Fibroblast of skin of scalp (primary cell): ENCODE measurements at regions not wholly inside any gene's neighbourhood (a gene's known extent, or its start where the extent isn't known, plus 50 kb on each side); places are given as distances from the start of the nearest gene placed in this dataset.

Experiments used
- DNase-seq: peaks from one replicate; pipeline ENCODE4 v3.0.0-alpha.2; 2013

DNA sequence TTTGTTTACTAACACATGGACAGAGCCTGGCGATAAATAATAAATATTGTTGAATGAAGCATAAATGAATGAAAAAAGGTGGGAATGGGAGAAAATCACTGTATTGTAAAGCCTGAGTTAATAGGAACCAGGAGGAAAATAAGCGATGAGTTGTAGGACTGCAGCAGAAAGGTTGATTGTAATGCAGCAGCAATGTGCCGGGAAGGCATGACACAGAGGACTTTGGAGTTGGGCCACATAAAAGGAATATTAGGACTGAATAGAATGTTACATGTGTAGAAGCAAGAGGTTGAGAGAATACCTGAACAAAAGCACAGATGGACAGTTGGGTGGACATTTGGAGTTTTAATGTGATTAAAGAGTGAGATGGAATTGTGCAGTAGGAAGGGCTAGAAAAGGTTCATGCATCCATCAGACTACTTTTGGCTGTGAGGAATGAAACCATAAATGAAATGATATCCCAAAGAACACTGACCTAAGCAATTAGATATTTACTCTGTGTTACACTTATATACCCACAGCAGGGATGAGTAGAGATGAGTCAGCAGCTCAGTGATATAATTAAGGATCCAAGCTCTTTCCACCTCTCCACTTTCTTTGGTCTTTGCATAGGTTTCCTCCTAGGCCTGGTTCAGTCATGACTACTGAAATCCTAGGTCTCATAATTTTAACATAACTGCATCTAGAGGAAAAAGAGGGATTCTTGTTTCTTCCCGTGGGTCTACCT, 55.4 kb downstream of the CCER1 start:
- peak; percentile 67 for DNase-seq

DNA sequence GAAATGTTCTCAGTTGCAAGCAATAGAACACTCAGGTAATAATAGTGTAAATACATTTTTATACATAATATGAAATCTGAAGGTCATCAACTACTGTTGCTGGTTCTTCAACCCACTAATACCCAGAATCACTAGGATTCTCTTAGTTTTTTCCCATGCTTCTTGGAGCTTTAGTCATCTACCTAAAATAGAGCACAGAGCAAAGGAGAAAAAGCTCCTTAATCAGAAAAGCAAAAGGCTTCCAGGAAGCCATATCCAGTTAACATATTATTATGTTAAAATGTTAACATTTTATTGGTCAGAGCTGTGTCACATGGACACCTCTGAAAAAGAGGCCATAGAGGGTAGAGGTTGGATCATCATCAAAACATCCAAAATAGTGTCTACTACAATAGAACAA, 57.0 kb downstream of the CCER1 start:
- DNase-seq: peak; percentile 36

DNA sequence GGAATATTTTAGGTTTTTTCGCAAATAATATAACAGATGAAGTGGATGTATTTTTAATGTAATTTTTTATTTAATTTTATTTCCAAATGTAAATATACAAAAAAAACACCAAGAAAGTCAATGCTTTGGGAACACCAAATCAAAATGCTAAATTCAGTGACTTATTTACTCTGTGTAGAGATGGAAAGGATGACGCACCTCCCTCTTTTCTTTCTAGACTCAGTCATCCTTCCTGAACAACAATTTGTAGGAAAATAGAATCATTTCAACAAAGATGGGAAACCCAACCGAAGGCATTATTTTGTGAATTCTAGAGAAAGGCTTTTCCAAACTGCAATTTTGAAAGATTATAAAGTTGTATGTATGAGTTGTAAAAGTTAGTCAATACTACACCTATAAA, 57.7 kb downstream of the CCER1 start:
- DNase-seq: no peak

DNA sequence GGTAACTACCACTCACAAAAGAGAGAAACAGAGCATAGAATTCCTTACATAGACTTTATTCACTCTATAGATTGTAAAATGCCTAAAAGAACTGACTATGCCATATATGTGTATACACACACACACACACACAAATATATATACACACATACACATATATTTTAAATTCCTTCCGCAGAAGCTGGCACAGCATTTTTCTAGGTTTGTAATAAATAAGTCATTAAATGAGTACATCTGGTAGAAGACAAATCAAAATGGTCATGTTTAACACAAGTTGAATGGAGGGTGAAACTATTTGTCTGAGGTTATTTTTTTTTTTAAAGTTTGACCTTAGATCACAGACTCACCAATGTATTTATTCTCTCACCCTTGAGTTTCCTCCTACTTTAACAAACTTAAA, 58.2 kb downstream of the CCER1 start:
- peak; percentile 32 for DNase-seq

DNA sequence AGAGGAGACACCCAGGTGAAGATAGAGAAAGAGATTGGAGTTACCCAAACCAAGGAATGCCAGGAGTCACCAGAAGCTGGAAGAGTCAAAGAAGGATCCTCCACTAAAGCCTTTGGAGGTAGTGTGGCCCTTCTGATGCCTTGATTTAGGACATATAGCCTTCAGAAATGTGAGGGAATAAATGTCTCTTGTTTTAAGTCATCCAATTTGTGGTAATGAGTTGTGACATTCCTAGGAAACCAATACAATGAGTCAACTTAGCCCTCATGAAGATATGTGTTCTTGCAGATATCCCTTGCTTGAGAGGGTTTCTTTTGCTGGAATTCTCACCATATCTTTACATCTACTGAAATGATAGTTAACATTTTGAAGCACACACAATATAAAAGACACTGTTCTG, 58.8 kb downstream of the CCER1 start:
- DNase-seq: peak; percentile 95

DNA sequence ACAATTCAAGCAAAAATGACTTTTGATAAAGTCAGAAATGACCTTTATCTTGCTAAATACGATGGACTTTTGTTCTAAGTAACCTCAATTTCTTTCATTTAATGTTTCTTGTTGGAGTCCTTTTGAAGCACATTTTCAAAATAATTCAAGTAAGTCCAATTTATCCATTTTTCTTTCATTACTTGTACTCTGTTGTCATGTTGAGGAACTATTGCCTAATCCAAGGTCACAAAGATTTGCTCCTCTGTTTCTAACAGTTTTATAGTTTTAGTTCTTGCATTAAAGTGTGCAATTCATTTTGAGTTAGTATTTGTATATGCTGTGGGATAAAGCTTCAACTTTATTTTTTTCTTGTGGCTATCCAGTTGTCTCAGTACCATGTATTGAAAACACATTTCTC, 66.7 kb downstream of the CCER1 start:
- no peak for DNase-seq

DNA sequence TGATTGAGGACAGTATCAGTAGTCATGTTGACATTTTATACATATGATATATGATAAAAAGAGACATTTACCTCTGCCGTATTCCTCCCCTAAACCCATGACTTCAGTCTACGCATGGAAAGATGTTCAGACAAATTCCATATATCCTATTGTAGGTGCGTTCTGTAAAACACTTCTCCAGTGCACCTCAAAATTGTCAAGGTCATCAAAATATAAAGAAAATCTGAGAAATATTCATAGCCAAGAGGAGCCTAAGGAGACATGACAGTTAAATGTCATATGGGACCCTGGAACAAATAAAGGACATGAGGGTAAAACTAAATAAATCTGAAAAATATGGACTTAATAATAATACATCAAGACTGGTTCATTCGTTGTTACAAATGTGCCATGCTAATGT, 71.5 kb downstream of the CCER1 start:
- no peak for DNase-seq

DNA sequence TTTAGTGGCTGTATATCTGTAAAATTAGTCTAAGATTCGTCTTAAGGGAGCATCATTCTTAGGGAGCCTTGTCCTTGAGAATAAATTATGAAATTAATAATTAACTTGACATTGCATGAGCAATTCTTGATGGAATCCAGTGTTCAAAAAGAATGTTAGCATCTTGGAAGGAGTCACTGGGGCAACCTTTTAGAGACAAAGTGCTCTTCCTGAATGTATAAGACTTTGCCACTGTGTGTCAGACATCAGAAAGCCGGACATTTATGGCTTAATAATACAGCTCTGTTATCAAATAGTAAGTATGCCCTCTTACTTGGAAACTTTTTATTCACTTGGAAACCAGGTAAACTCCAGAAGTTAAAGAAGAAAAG, 83.3 kb downstream of the CCER1 start:
- DNase-seq: peak; percentile 27

DNA sequence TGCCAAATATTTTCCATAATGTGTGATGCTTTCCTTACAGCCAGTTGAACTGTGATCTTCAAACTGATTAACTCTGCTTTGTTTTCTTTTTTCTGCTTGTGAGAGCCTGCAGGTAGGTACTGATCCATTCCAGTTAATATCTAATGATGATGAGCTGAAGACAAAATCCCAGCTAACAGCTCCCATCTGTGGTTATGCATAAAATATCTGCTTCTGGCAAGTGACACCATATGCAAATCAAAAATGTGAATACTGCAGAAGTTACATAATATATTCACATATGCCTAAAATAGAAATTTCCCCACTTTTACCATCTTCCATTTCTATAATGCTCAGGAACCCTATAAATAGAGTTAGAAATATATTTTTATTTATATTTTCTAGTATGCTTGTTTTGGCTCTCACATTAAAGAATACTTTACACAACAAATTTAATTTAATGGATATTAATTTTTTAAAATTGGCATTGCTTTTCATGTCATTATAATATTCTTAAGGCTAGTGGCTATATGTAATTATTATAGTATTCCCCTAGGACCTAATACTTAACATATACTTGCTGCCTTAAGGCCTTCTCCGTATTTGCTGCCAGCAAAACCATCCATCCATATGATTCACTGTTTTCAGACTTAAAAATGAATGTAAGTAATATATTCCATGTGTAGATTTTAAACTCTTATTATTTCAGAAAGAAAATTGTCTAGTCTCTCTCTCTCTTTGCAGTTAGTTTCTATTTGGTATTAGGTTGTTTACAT, 83.8 kb downstream of the CCER1 start:
- DNase-seq: peak; percentile 63

DNA sequence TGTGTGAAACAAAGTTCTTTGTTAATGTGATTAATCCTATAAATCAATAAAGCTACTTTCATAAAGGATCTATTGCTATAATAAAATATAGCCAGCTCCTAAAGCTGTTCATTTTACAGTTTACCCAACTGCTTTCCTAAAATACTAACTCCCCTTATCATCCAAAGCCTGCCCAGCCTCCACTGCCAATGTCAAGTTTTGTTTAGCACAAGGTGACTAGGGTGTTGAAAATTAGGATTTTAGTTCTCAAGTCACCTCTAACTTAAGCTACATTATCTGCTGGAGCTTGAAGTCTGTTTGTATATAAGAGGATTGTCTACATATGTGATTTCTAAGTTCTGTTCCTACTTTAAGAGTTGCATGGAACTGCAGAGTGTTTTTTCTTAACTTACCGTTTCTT, 86.3 kb downstream of the CCER1 start:
- no peak for DNase-seq

DNA sequence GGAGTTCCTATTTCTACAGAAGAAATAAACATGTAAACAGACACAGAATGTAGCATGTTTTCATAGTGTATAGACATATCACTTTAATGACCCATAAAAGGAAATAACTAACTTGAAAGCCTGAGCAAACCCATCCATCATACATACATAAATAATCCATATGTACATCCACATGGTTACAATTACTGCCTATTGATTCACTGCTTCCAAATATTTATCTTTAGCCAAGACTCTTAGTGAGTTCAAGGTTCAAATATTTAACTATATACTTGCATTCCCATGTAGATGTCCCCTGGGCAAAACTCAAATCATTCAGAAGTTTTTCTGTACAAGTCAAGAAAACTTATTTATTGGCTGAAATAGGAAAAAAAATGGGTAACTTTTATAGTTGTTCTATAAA, 95.4 kb downstream of the CCER1 start:
- peak; percentile 35 for DNase-seq

DNA sequence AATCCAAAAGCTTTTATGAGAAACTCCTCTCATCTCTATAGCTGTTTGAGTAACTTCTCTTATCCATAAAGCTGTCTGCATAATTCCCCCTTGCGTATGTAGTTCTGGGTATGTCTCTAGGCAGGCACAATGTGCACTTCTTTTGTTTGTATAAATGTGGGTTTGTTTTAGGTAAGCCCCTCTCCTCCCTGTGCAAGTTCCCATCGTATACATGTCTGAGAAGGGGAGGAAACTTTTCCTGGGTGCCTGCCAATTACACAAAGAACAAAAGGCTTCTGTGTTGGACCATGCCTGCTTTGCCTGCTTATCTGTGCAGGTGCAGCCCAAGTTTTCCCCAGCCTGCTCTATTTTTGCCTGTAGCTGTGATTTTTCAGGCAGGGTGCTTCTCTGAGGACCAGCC, 96.7 kb downstream of the CCER1 start:
- DNase-seq: no peak

DNA sequence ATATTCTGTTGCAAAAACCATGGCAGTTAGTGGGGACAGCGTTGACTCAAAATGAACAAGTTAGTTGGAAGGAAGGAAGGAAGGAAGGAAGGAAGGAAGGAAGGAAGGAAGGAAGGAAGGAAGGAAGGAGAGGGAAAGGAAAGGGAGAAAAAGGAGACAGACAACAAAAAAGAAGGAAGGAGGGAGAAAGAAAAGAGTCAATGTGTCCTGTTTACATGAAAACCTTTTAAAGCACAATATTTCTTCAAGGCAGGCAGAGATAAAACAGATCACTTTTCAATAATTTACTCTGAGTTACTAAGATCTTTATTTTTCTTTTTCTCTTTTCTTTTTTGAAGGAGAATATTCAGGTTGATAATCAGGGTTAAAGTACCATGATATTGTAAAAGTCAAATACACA, 99.4 kb downstream of the CCER1 start:
- no peak for DNase-seq

DNA sequence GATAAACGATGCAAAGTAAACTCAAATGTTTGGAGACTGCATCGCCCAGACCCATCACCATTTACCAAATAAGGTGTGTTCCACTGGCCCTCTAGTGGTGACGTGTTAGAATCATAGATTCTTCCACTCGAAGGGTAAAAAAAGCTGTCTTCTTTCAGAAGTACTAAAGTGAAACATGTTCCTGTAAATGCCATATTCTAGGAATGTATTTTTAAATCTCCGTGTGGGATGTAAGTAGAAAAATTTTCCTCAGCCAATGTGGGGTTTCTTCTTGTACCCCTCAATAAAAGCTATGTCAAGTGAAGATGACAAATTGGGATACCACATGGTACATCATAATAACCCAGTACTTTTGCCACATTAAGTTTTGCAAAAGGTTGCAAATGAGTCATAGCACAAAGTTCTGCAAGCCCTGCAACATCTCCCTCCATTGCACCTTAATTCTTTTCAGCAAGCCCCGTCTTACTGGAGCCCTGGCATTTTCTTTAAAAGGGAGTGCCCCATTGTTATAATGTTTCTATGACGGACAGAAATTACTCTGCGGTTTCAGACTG, 100.8 kb downstream of the CCER1 start:
- peak; percentile 61 for DNase-seq

DNA sequence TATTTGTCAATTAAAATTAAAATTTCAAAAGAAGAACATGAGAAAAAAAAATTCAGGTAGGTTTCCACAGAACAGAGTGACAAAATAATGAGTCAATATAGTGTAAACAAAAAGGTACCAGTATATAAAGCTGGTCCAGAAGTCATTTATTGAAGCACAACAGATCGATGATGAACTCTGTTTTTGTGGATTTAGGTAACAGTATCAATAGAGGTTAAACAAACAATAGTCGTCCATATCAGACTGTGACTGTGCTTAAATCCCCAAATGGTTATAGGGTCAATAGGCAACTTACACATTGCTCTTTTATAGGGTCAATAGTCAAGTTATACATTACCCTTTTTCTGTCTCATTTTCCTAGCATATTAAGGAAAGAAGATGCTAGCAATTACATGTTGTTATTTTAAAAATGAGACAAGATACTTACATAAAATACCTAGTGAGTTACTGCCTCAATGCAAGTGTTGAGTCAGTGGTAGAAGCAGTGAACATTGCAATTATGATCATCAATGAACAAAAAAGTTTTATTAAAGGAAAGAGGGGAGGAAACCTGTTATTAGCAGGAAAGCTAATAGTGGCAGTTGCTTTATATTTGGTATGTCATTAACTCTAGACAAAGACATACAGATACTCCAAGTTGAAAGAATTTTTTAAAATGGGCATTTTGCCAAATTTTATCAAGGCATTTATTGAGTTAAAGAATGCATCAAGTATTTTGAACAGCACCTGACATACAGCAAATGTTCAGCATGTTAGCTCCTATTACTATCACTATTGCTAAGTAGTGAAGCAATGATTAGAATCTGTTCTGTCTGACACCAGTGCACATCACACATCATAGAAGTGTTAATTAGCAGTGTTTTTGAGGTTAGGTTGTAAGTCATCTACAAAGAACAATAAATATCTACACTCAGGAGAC, 102.9 kb downstream of the CCER1 start:
- no peak for DNase-seq

DNA sequence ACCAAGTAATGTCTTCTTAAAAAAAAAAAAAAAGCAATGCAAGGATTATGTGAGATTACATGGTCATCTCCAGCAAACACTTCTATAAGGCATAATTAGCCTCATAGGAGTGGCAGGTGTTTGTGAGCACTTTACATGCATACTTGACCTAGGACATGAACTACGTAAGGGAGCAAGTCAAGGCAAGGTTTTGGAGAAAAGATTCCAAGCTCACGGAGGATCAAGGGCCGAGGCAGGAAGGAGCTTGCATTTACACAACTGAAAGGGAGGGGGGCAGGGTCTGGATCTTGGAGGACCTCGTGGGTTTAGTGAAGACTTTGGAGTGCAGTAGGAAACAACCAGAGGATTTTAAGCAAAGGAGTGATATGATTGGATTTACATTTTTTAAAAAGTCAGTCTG, 112.5 kb downstream of the CCER1 start:
- no peak for DNase-seq

DNA sequence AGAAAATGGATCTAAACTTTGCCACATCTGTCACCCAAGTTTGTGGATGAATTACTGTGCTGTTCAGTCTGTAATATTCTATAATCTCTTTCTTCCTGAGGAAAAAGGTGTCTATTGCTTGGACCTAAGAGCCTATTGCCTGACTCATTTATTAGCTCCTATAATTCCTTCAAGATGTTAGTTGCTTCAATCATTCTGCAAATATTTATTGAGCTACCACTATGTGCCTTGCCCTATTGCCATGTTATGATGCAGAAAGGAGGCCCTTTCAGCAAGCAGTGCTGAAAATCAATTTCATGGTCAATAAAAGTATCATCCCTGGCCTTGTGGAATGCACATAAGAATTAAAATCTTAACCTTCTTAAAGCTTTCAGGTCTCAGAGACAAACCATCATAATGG, 113.6 kb downstream of the CCER1 start:
- DNase-seq: peak; percentile 12

DNA sequence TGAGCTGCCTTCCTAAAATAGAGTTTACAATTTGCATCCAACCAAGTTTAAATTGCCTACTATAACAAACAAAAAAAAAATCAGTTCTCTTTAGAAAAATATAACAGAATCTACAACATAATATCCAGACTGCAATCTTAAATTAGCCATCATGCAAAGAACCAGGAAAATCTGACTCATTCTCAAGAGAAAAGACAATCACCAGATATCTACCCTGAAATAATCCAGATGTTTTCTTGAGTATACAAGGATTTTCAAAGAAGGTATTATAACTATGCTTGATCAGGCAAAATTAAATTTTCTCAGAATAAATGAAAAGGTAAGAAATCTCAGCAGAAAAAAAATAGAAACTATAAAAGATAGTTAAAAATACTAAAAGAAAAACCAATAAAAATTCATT, 115.6 kb downstream of the CCER1 start:
- DNase-seq: no peak

DNA sequence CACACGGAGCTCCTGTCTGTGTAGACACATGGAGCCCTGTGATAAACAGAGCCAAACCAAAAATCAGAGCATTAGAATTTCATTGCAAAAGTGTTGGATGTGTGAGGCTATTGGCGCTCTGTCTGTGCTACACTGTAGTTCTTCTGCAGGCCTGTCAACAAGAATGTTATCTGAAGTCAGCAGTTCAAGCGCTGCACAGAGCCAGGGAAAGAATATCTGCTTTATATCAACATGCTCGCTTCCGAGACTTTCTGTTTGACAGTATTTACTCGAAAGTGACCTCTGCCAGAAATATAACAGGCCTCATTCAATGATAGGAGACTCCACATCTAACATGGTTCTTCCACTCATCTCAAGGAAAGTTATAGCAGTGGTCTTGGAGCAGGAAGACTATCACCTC, 118.3 kb downstream of the CCER1 start:
- DNase-seq: no peak

DNA sequence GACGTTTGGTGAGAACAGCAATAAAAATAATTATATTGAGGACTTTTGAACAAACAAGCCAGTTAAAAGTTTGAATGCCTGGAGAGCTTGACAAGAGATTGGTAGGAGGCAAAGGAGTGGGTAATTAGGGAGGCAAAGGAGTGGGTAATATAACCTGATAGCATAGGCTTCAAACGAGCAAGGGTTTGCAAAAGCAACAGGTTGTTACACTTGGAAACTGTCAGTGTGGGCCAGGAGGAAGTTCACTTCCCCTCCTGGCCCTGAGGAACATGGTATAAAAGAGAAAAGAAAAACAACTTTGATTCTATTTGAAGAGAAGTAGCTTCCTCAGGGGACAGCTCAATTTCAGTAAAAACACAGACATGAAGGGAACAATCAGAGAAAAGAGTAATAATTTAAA, 121.7 kb downstream of the CCER1 start:
- DNase-seq: no peak

DNA sequence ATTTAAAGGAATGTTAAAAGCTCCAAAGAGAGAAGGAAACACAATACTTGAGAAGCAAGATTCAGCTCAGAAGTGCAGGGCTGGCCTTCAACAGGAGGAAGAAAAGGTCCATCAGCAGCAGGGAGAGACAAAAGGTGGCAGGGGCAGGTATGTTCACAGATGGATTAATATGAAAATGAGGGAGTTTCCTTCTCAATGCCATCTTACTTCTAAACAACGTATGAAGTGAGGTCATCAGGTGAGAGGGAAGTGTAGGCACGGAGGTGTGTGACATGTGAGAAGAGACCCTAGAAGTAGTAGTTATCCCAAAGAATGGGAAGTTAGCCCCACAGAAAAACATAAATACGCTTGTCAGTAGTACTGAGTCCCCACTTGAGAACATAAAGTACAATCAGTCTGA, 122.5 kb downstream of the CCER1 start:
- no peak for DNase-seq

DNA sequence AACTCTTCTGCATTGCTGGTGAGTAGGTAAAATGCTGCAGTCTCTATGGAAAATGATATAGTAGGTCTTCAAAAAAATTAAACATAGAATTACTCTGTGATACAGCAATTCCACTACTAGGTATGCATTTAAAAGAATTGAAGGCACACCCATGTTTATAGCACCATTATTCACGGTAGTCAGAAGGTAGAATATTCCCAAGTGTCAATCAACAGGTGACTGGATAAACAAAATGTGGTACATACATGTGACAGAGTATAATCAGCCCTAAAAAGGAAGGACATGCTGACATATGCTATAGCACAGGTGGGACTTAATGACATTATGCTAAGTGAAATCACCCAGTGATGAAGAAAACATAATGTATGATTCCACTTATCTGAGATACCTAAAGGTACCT, 123.3 kb downstream of the CCER1 start:
- no peak for DNase-seq

DNA sequence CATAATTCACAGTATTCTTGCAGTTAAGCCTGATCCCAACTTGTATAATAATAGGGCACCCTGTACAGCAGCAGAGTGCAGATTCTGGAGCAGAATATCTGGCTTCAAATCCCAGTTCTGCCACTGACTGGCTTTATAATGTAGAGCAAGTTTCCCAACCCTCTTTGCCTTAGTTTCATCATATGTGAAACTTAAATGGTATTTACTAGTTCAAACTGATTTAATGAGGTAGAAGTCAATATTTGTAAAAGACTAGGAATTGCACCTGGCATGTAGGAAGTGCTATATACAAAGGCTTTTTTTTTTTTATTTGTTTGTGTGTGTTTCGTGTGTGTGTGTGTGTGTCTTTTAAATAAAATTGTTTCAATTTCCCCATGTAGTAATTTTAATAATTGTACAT, 125.9 kb downstream of the CCER1 start:
- DNase-seq: no peak
